M059J (cell line): ENCODE measurements at regions not wholly inside any gene's neighbourhood (a gene's known extent, or its start where the extent isn't known, plus 50 kb on each side); places are given as distances from the start of the nearest gene placed in this dataset.

Experiments
- DNase-seq: peaks from one replicate; pipeline ENCODE4 v3.0.0-alpha.2; 2012; ENCODE audit warnings: low read depth

- no peak for DNase-seq
Observed at GRCh38 chr3:73295876-73296635, 234.6 kb downstream of the EBLN2 start.

DNA sequence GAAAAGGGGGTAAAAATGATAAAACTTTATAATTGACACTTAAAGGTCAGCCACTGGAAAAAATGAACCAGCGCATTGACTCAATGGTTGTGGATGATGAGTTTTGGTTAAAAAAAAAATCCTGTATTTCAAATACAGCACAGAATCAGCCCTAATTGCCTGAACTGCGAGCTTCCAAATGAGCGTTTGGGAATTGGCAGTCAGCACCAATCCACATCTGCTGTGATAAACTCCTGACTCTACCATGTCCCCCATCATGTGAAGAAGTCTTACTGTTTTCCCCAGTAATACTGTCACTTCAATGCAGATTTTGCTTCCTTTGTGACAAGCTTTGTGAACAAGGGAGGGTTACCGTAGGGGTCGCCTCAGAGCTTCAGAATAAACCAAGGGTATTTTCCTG is 235.4 kb downstream of the EBLN2 start:
- DNase-seq, result no peak

GRCh38 chr3:73298243-73299183 is 237.1 kb downstream of the EBLN2 start:
- DNase-seq, result no peak

DNA sequence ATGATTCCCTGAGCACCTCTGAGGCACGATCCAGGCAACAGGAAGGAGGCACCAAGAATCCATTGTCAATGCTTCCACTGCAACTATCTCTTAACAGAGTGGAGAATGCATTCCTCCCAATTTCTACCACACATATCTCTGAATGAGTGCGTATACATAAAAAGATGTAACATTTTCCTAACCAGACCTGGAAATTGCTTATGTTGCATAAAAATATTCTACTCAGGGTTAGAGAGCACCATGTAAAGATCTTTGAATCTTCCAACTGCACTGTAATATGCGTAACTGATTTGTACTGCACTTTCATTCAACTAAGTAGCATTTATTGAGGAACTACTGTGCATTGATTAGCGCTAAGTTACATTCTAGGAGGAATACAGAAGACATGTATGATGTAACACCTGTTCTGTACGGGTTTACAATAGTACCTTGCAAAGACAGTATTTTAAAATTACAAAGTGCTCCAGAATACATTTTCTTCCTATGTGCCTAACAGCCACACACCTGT is 237.8 kb downstream of the EBLN2 start:
- no peak for DNase-seq

DNA sequence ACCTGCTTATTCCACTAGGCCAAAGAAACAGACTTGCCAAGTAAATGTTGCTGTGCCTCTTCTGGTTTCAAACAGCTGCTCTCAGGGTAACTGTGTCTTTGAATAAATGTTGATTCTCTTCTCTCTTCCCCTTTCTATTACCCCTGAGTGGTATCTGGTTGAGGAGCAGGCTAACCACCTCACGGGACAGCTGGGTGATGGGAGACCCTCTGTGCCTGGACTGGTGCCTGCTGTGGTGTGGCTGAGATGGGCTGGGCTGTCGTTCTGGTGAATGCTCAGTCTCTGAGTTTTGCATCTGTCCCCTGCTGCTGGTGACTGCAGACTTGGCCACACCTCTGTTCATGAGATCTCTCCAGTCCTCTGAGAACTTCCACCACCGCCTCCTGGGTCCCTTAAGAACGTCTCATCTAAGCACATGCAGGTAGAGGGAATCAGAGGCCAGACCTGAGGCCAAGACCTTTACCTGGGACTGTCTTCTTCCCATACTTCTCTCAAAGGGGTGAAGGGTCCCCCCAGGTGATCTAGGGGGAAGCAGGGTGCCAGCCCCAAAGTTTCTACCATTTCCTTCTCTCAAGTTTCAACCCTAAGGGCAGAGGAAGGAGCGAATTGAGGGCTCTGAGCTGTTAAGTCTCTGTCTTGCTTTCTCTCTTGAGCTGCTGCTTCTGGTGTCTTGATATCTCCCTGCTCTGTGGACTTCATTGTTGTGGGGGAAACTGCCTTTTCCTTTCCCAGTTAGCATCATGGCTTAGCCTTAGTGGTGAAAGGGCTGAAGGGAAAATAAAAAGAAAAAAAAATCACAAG is 252.9 kb downstream of the EBLN2 start:
- no peak for DNase-seq

GRCh38 chr3:73315706-73316105 is 254.2 kb downstream of the EBLN2 start:
- DNase-seq, result no peak

DNA sequence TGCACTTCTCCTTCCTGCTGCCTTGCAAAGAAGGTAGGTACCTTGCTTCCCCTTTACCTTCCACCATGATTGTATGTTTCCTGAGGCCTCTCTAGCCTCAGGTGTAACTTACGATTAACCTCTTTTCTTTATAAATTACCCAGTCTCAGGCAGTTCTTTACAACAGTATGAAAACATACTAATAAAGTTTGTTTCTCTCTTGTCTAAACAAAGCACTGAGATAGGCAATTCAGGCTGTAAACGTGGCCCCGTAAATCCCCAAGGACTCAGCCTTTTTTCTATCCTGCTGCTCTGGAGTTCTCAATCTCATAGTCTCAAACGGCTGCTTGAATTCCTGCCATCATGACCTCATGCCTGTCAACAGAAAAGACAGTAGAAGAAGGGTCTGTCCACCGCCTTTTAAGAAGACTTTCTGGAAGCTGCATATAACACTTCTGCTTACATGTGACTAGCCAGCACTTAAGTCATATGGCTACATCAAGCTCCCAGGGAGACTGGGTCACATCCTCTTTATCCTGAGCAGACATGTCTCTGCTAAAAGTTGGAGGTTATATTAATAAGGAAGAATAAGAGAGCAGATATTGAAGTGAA is 257.8 kb downstream of the EBLN2 start:
- no peak for DNase-seq

- no peak for DNase-seq
Observed at GRCh38 chr3:73321286-73321999, 260.0 kb downstream of the EBLN2 start.

DNA sequence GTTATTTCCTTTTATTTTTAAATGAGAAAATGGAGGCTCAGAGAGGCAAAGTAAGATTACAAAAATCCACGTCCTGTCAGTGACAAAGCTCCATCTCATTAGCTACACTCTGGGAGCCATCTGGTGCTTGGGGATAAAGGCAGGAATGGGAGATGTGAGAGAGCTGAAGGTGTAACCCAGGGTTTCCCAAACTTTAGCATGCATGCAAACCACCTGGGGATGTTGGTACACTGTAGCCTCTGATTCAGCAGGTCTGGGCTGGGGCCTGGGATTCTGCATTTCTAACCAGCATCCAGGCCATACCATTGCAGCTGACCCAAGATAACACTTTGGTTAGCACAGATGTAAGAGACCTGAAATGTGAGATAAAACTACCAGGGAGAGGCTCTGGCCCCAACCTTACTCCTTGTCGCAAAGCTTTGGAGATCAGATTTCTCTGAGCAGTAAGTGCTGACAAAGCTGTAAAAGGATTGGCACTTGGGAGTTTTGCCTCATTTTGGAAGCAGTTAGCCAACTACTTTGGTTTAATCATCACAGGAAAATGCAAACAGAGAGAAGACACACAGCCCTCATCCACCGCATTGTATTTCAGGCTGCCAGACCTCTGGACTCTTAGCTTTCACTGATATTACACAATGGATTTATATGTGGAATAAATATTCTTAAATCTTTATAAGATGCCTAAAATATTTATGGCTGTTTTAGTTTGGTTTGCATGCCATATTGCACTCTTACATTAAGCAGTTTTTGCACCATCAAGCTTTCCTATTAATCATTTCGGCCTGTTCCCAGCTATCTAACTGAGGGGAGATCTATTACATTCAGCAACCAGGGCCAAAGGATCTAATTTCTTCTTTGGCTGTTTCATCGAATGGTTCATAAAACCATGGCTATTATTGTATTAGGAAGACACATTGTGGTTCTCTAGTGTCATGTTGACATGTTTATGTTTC is 263.0 kb downstream of the EBLN2 start:
- DNase-seq, result no peak

DNA sequence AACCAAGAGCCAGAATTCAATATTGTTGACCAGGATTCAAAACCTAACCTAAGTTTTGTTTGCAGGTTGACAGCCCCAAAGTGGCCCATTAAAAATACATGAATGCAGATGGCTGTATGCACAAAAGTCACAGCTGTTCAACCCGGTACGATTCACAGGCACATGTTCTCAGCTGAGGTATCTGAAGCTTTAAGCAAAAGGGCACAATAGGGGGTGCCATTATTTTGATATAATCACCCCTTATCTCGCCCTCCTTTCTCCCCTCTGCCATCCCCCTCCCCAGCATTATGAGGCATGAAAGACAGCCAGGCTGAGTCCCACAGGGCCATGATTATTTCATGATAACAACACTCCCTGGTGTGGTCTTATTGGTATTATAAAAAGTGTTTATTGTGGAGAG is 264.9 kb downstream of the EBLN2 start:
- DNase-seq, result no peak

DNA sequence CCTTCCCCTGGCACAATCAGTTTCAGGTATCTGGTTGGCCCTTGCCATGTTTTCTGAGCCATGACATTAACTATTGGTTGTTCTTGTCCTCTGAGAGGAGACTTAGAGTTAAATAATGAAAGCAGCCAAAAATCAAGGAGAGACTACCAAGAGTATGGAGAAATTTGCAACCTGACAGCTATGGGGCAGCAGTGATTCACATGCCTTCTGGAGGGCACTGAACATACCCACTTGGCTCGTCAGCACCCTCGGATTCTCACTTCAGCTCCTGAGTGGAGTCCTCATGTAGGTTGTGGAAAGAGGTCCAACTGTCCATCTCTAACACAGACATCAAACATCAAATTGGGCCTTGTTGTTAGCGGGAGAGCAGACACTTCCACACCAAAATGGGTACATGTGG is 265.6 kb downstream of the EBLN2 start:
- no peak for DNase-seq
